GM12878 (cell line): ENCODE measurements at regions not wholly inside any gene's neighbourhood (a gene's known extent, or its start where the extent isn't known, plus 50 kb on each side); places are given as distances from the start of the nearest gene placed in this dataset.

Source experiments
- CBX5 ChIP-seq: sonication (generic); IDR thresholded peaks from 2 replicates; pipeline ENCODE4 v1.6.1; 2016; ENCODE audit warnings: low read depth, moderate library complexity, mild to moderate bottlenecking, inconsistent platforms
- CHD2 ChIP-seq: IDR thresholded peaks from 2 replicates; pipeline ENCODE4 v1.6.1; 2011; ENCODE audit warnings: low read depth, low read length, improper control_type of control experiment, borderline replicate concordance
- EP300 ChIP-seq, 2 experiments: fragments of 150-350 bp in 1 of 2; IDR thresholded peaks; 2 replicates each; pipeline ENCODE4 v1.6.1; 2011 to 2012; ENCODE audit warnings: low read depth in 2 of 2, low read length in 2 of 2, borderline replicate concordance in 1 of 2, improper control_type of control experiment in 1 of 2, inconsistent platforms in 1 of 2; ENCODE audit not compliant: control insufficient read depth in 1 of 2
- HCFC1 ChIP-seq: fragments of 150-350 bp; IDR thresholded peaks from 2 replicates; pipeline ENCODE4 v1.6.1; 2014; ENCODE audit warnings: low read length
- HDAC6 ChIP-seq: fragments of 200-600 bp; sonication (generic); IDR thresholded peaks from one replicate; pipeline ENCODE4 v1.8.0; 2017; ENCODE audit warnings: antibody characterized with exemption; ENCODE audit not compliant: unreplicated experiment
- IKZF1 ChIP-seq: fragments of 450-650 bp; conservative IDR thresholded peaks from 2 replicates; pipeline ENCODE4 v1.6.1; 2017; ENCODE audit warnings: antibody characterized with exemption, mild to moderate bottlenecking
- POLR2A ChIP-seq: IDR thresholded peaks from 2 replicates; pipeline ENCODE4 v1.6.1; 2011; ENCODE audit warnings: low read depth, mild to moderate bottlenecking, low read length
- RCOR1 ChIP-seq: conservative IDR thresholded peaks from 2 replicates; pipeline ENCODE4 v1.6.1; 2012; ENCODE audit warnings: low read depth, low read length, improper control_type of control experiment
- TAF1 ChIP-seq: IDR thresholded peaks from 2 replicates; pipeline ENCODE4 v1.6.1; 2011; ENCODE audit warnings: mild to moderate bottlenecking, low read depth, low read length, borderline replicate concordance
- TF ChIP-seq, protein P1 (sequence below), 3 experiments: IDR thresholded peaks in 2 of 3; conservative IDR thresholded peaks in 1 of 3; 2 replicates each; pipeline ENCODE4 v1.5.1; 2011; ENCODE audit warnings: low read depth in 3 of 3, low read length in 3 of 3, mild to moderate bottlenecking in 3 of 3, control low read depth in 2 of 3, moderate library complexity in 2 of 3, inconsistent platforms in 1 of 3, mixed read lengths in 1 of 3; ENCODE audit not compliant: control insufficient read depth in 2 of 3, insufficient read depth in 1 of 3; ENCODE audit errors: extremely low read depth in 1 of 3
- TF ChIP-seq, protein P2 (sequence below): fragments of 150-350 bp; IDR thresholded peaks from 2 replicates; pipeline ENCODE4 v1.6.1; 2014; ENCODE audit warnings: mild to moderate bottlenecking, low read depth, low read length
- TF ChIP-seq, protein P3 (sequence below): fragments of 450-650 bp; IDR thresholded peaks from 2 replicates; pipeline ENCODE4 v1.6.1; 2017; ENCODE audit warnings: antibody characterized with exemption, mild to moderate bottlenecking, moderate library complexity
- TF ChIP-seq, protein P4 (sequence below): IDR thresholded peaks from 2 replicates; pipeline ENCODE4 v1.6.1; 2011; ENCODE audit warnings: mild to moderate bottlenecking, low read depth, low read length, moderate library complexity; ENCODE audit not compliant: insufficient replicate concordance

GRCh38 chr9:8208465-8208864, 408.9 kb upstream of the DMAC1 start:
- TF ChIP-seq POLR2A (no peak), EP300 (IDR thresholded peaks at IDR 0.05; ENCODE audit: borderline replicate concordance in 1 of 2, control insufficient read depth in 1 of 2, low read depth in 2 of 2, low read length in 2 of 2) (no peak), HDAC6 (no peak), HCFC1 (no peak), TAF1 (no peak), RCOR1 (no peak), CHD2 (no peak), IKZF1 (no peak), CBX5 (no peak)
- TF ChIP-seq, protein P1, sequence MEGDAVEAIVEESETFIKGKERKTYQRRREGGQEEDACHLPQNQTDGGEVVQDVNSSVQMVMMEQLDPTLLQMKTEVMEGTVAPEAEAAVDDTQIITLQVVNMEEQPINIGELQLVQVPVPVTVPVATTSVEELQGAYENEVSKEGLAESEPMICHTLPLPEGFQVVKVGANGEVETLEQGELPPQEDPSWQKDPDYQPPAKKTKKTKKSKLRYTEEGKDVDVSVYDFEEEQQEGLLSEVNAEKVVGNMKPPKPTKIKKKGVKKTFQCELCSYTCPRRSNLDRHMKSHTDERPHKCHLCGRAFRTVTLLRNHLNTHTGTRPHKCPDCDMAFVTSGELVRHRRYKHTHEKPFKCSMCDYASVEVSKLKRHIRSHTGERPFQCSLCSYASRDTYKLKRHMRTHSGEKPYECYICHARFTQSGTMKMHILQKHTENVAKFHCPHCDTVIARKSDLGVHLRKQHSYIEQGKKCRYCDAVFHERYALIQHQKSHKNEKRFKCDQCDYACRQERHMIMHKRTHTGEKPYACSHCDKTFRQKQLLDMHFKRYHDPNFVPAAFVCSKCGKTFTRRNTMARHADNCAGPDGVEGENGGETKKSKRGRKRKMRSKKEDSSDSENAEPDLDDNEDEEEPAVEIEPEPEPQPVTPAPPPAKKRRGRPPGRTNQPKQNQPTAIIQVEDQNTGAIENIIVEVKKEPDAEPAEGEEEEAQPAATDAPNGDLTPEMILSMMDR (IDR thresholded peaks at IDR 0.05 in 2 of 3, conservative IDR thresholded peaks at IDR 0.05 in 1 of 3; ENCODE audit: control insufficient read depth in 2 of 3, extremely low read depth in 1 of 3, insufficient read depth in 1 of 3, low read depth in 3 of 3, low read length in 3 of 3) = no peak
- TF ChIP-seq, protein P2, sequence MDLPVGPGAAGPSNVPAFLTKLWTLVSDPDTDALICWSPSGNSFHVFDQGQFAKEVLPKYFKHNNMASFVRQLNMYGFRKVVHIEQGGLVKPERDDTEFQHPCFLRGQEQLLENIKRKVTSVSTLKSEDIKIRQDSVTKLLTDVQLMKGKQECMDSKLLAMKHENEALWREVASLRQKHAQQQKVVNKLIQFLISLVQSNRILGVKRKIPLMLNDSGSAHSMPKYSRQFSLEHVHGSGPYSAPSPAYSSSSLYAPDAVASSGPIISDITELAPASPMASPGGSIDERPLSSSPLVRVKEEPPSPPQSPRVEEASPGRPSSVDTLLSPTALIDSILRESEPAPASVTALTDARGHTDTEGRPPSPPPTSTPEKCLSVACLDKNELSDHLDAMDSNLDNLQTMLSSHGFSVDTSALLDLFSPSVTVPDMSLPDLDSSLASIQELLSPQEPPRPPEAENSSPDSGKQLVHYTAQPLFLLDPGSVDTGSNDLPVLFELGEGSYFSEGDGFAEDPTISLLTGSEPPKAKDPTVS = no peak
- TF ChIP-seq, protein P3, sequence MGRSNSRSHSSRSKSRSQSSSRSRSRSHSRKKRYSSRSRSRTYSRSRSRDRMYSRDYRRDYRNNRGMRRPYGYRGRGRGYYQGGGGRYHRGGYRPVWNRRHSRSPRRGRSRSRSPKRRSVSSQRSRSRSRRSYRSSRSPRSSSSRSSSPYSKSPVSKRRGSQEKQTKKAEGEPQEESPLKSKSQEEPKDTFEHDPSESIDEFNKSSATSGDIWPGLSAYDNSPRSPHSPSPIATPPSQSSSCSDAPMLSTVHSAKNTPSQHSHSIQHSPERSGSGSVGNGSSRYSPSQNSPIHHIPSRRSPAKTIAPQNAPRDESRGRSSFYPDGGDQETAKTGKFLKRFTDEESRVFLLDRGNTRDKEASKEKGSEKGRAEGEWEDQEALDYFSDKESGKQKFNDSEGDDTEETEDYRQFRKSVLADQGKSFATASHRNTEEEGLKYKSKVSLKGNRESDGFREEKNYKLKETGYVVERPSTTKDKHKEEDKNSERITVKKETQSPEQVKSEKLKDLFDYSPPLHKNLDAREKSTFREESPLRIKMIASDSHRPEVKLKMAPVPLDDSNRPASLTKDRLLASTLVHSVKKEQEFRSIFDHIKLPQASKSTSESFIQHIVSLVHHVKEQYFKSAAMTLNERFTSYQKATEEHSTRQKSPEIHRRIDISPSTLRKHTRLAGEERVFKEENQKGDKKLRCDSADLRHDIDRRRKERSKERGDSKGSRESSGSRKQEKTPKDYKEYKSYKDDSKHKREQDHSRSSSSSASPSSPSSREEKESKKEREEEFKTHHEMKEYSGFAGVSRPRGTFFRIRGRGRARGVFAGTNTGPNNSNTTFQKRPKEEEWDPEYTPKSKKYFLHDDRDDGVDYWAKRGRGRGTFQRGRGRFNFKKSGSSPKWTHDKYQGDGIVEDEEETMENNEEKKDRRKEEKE = no peak
- TF ChIP-seq, protein P4, sequence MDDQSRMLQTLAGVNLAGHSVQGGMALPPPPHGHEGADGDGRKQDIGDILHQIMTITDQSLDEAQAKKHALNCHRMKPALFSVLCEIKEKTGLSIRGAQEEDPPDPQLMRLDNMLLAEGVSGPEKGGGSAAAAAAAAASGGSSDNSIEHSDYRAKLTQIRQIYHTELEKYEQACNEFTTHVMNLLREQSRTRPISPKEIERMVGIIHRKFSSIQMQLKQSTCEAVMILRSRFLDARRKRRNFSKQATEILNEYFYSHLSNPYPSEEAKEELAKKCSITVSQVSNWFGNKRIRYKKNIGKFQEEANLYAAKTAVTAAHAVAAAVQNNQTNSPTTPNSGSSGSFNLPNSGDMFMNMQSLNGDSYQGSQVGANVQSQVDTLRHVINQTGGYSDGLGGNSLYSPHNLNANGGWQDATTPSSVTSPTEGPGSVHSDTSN = no peak
